ENCODE measurements at regions not wholly inside any gene's neighbourhood (a gene's known extent, or its start where the extent isn't known, plus 50 kb on each side); places are given as distances from the start of the nearest gene placed in this dataset.

DNA sequence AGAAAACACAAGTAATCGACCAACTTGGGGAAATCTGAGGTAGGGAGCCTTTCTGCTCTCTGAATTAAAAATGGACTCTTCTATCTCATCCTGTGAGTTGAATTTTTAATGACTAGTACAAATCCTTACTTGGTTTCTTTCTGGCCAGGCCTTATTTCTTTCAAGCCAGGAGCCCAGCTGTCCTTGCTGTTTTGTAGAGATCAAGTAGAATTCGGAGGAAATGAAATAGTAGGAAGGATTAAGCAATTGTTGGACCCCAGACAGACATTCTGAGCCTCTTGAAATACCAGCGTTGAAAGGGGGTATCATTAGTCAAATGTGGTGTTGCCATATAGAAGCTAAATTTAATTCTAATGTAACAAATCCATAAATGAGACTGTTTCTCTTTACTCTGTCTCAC is 53.7 kb upstream of the SMIM15 start:
- H3K4me3 ChIP-seq (ENCODE audit: low read depth, low read length): no peak overlapping the region
- TF ChIP-seq, protein P1, sequence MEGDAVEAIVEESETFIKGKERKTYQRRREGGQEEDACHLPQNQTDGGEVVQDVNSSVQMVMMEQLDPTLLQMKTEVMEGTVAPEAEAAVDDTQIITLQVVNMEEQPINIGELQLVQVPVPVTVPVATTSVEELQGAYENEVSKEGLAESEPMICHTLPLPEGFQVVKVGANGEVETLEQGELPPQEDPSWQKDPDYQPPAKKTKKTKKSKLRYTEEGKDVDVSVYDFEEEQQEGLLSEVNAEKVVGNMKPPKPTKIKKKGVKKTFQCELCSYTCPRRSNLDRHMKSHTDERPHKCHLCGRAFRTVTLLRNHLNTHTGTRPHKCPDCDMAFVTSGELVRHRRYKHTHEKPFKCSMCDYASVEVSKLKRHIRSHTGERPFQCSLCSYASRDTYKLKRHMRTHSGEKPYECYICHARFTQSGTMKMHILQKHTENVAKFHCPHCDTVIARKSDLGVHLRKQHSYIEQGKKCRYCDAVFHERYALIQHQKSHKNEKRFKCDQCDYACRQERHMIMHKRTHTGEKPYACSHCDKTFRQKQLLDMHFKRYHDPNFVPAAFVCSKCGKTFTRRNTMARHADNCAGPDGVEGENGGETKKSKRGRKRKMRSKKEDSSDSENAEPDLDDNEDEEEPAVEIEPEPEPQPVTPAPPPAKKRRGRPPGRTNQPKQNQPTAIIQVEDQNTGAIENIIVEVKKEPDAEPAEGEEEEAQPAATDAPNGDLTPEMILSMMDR (IDR thresholded peaks at IDR 0.05; ENCODE audit: insufficient read depth, low read depth, low read length, missing control alignments): no peak
- DNase-seq (ENCODE audit: low read depth): no peak

DNA sequence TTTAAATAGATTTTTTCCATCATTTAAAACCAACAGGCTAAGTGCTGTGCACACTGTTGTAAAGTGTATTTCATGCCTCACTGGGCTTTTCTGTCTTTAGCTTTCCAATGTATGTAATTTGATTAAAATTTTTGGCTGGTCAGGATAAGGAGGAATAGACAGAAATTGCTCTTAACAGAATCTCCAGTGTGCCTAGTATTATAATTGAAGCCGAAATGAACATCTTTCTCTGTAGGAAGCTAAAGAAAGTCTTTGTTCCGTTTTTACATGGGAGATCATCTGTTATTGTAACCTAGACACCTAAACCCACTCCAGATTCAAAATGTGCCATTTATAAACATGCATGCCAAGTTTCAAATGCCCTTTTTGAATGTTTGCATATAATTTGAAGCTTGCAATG is 54.5 kb upstream of the SMIM15 start:
- DNase-seq (ENCODE audit: low read depth): no peak
- no peak overlapping the region for H3K4me3 ChIP-seq (ENCODE audit: low read depth, low read length)
- TF ChIP-seq, protein P1 (IDR thresholded peaks at IDR 0.05; ENCODE audit: insufficient read depth, low read depth, low read length, missing control alignments): no peak

DNA sequence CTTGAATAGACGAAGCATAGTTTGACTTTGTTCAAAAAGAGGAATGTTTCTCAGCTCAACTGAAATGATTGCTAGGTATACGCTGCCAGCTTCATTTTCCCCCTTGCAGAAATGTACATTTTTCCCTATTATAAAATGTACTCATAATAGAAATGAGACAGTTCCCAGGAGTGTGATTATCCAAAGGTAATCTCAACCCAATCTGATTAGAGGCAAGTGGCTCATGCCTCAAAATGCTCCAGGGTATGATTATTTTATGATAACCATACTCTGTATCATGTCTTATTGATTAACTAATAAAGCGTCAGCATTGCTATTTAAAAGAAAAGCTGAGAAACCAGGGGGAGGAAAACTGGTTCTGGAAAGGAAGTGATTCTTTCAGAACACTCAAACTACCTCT is 54.9 kb upstream of the SMIM15 start:
- TF ChIP-seq, protein P1 (IDR thresholded peaks at IDR 0.05; ENCODE audit: insufficient read depth, low read depth, low read length, missing control alignments): no peak
- no peak for DNase-seq (ENCODE audit: low read depth)
- H3K4me3 ChIP-seq (ENCODE audit: low read depth, low read length): no peak overlapping the region

DNA sequence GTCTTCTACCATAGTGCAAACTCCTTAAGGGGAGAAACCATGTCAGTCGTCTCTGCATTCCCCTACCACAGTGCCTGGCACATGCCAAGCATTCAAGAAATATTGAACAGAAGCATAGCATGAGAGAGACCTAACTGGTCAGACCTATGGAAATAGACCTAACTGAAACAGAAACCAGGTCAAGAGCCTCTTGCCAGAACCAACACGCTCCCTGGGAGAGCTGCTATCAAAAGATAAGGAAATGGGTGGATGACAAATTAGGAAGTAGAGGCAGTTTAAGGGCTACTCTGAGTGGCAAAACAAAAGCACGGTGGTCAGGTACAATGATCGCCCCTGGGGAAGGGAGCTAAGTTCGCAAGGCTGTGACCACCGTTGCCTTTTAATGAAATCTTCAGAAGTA is 66.0 kb upstream of the SMIM15 start:
- TF ChIP-seq, protein P1 (IDR thresholded peaks at IDR 0.05; ENCODE audit: insufficient read depth, low read depth, low read length, missing control alignments): no peak
- H3K4me3 ChIP-seq (ENCODE audit: low read depth, low read length): no peak overlapping the region
- no peak for DNase-seq (ENCODE audit: low read depth)

DNA sequence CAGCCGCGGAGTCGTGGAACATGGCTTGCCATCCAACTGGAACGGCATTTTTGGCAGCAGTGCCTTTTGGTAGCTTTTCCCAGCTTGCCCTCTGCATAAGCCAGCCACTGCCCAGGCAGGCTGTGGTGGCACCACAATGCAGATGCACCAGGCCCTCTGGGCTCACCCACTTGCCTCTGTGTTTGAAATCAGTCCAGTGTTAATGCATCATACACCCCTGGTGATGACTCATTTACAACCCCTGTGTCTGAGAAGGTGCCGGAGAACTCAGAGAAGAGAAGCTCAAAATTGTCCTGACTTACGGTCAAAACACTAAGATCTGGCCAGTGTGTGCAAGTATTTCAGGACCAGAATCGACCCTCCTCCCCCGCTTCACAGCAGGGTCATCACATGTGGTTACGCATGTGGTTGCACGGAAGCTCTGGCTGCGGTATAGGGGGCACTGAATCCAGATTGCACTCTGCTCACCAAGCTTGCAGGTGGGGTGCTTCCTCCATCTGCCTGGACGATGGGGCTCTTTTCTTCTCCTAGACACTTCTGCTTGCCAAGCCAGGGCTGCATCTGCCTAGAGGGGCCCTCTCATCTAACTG is 66.5 kb upstream of the SMIM15 start:
- H3K4me3 ChIP-seq (ENCODE audit: low read depth, low read length): no peak overlapping the region
- DNase-seq (ENCODE audit: low read depth): peak; percentile 40
- TF ChIP-seq, protein P1 (IDR thresholded peaks at IDR 0.05; ENCODE audit: insufficient read depth, low read depth, low read length, missing control alignments): no peak

DNA sequence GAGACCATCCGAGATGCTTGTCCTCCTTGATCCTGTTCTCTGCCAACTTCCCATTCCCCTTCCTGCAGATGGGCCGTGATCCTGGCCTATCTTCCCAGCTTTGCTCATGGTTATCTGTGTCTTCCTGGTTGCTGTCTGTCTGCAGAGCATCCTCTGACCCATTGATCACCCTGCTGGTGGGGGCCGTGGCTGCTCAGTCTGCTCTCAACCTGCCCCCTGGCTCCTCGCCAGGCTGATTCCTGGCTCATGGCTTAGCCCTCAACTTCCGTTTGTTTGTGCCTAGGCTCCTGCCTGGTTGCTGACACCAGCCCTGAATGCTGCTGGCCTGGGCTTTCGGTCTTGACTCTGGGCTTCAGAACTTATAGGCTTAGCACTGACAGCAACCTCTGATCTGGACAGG is 67.1 kb upstream of the SMIM15 start:
- TF ChIP-seq, protein P1 (IDR thresholded peaks at IDR 0.05; ENCODE audit: insufficient read depth, low read depth, low read length, missing control alignments): no peak
- no peak overlapping the region for H3K4me3 ChIP-seq (ENCODE audit: low read depth, low read length)
- peak; percentile 5 for DNase-seq (ENCODE audit: low read depth)

DNA sequence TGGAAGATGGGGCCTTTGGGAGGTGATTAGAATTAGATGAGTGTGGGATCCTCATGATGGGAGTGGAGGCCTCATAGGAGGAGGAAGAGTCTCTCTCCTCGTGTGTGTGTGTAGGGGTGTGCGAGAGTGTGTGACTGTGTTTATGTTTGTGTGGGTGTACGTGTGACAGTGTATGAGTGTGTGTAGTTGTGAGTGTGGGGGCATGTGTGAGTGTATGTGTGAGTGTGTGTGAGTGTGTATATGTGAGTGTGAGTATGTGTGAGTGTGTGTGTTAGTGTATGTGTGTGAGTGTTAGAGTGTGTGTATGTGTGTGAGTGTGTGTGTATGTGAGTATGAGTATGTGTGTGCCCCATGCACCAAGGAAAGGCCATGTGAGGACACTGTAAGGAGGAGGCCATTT is 68.2 kb upstream of the SMIM15 start:
- no peak overlapping the region for H3K4me3 ChIP-seq (ENCODE audit: low read depth, low read length)
- DNase-seq (ENCODE audit: low read depth): no peak
- TF ChIP-seq, protein P1 (IDR thresholded peaks at IDR 0.05; ENCODE audit: insufficient read depth, low read depth, low read length, missing control alignments): no peak
